MM.1S (cell line): ENCODE measurements at regions not wholly inside any gene's neighbourhood (a gene's known extent, or its start where the extent isn't known, plus 50 kb on each side); places are given as distances from the start of the nearest gene placed in this dataset.
A peak's percentile ranks its signal among the peaks of the same experiment; 100 is the strongest.
"Not testable (repeated sequence)": the region's sequence is repeated elsewhere in the genome, so short reads cannot be mapped to it uniquely, and the experiment has no call there.

Source experiments
- DNase-seq: peaks from one replicate; pipeline ENCODE4 v3.0.0-alpha.2; 2015
- H2AFZ ChIP-seq: fragments of 300-600 bp; sonication (generic); 2 replicates; pipeline ENCODE4 v1.6.0; 2016; ENCODE audit warnings: antibody characterized with exemption, low read length
- H3F3A ChIP-seq: fragments of 300-600 bp; sonication (generic); 2 replicates; pipeline ENCODE4 v1.6.1; 2016; ENCODE audit warnings: mild to moderate bottlenecking, antibody characterized with exemption, low read length, moderate library complexity, mixed read lengths; ENCODE audit not compliant: insufficient read depth
- H3K27ac ChIP-seq: fragments of 300-600 bp; sonication (generic); 2 replicates; pipeline ENCODE4 v1.5.1; 2016; ENCODE audit warnings: mild to moderate bottlenecking, low read length
- H3K27me3 ChIP-seq: fragments of 300-600 bp; sonication (generic); replicated peaks from 2 replicates; pipeline ENCODE4 v1.6.0; 2016; ENCODE audit warnings: low read length; ENCODE audit not compliant: insufficient read depth
- H3K36me3 ChIP-seq: fragments of 300-600 bp; sonication (generic); replicated peaks from 2 replicates; pipeline ENCODE4 v1.6.1; 2016; ENCODE audit warnings: mild to moderate bottlenecking, low read length, mixed read lengths; ENCODE audit not compliant: insufficient read depth
- H3K4me1 ChIP-seq: fragments of 300-600 bp; sonication (generic); 2 replicates; pipeline ENCODE4 v1.6.1; 2016; ENCODE audit warnings: low read length, mixed read lengths
- H3K4me2 ChIP-seq: fragments of 300-600 bp; sonication (generic); 2 replicates; pipeline ENCODE4 v1.6.0; 2016; ENCODE audit warnings: low read depth, low read length
- H3K4me3 ChIP-seq: fragments of 300-600 bp; sonication (generic); 2 replicates; pipeline ENCODE4 v1.5.1; 2016; ENCODE audit warnings: low read length, mixed read lengths
- H3K79me2 ChIP-seq: fragments of 300-600 bp; sonication (generic); 2 replicates; pipeline ENCODE4 v1.6.1; 2016; ENCODE audit warnings: mixed run types, low read length, mixed read lengths
- H3K9ac ChIP-seq: fragments of 300-600 bp; sonication (generic); 2 replicates; pipeline ENCODE4 v1.6.1; 2016; ENCODE audit warnings: low read length, mixed read lengths
- H3K9me2 ChIP-seq: fragments of 300-600 bp; sonication (generic); replicated peaks from 2 replicates; pipeline ENCODE4 v1.6.1; 2016; ENCODE audit warnings: mild to moderate bottlenecking, low read length, mixed read lengths; ENCODE audit not compliant: insufficient read depth
- H3K9me3 ChIP-seq: fragments of 300-600 bp; sonication (generic); replicated peaks from 2 replicates; pipeline ENCODE4 v1.6.1; 2016; ENCODE audit warnings: mild to moderate bottlenecking, low read length, mixed read lengths; ENCODE audit not compliant: insufficient read depth
- H4K20me1 ChIP-seq: fragments of 300-600 bp; sonication (generic); 2 replicates; pipeline ENCODE4 v1.6.1; 2016; ENCODE audit warnings: mild to moderate bottlenecking, low read length, moderate library complexity, mixed read lengths; ENCODE audit not compliant: insufficient read depth
- CTCF ChIP-seq: fragments of 300-600 bp; sonication (generic); IDR thresholded peaks from 2 replicates; pipeline ENCODE4 v1.5.1; 2016; ENCODE audit warnings: antibody characterized with exemption, low read length, mixed read lengths
- EZH2 ChIP-seq: fragments of 300-600 bp; sonication (generic); optimal IDR thresholded peaks from 2 replicates; pipeline ENCODE3; 2017; ENCODE audit warnings: low read depth, mild to moderate bottlenecking, antibody characterized with exemption, low read length, mixed read lengths
- EZH2phosphoT487 ChIP-seq: fragments of 300-600 bp; sonication (generic); IDR thresholded peaks from 2 replicates; pipeline ENCODE4 v1.6.1; 2018; ENCODE audit warnings: antibody characterized with exemption, low read length

- H3K4me2 ChIP-seq = no peak overlapping the region
- no peaks in the 10 kb centered on the region for H3K9me3 ChIP-seq
- H3K36me3 ChIP-seq = no peaks in the 10 kb centered on the region
- H3K4me3 ChIP-seq = no peak overlapping the region
- H3K27me3 ChIP-seq = no peaks in the 10 kb centered on the region
- H4K20me1 ChIP-seq = no peaks in the 10 kb centered on the region
- H3K27ac ChIP-seq = no peak overlapping the region
- no peak for DNase-seq
- TF ChIP-seq EZH2 (no peak), EZH2phosphoT487 (no peak), CTCF (peak; percentile 31)
- H3F3A ChIP-seq = no peaks in the 10 kb centered on the region
- H3K4me1 ChIP-seq = no peaks in the 10 kb centered on the region
- H3K9ac ChIP-seq = no peak overlapping the region
- no peaks in the 10 kb centered on the region for H3K79me2 ChIP-seq
- no peak overlapping the region for H2AFZ ChIP-seq
- H3K9me2 ChIP-seq = no peaks in the 10 kb centered on the region
Observed at GRCh38 chr9:124122813-124123462, 111.4 kb downstream of the LHX2 start.

GRCh38 chr9:124123621-124124020 is 112.1 kb downstream of the LHX2 start:
- not testable (repeated sequence) for H4K20me1 ChIP-seq, H3K4me3 ChIP-seq, H3K9me2 ChIP-seq, H3K36me3 ChIP-seq, H3K4me2 ChIP-seq, H3K79me2 ChIP-seq, H3K4me1 ChIP-seq, H3K27ac ChIP-seq, H3K27me3 ChIP-seq, H3K9ac ChIP-seq, H3F3A ChIP-seq, H2AFZ ChIP-seq, DNase-seq, H3K9me3 ChIP-seq

GRCh38 chr9:124124729-124125650 is 113.4 kb downstream of the LHX2 start:
- Histone ChIP-seq H3K9me2 (no peaks in the 10 kb centered on the region), H3K79me2 (no peaks in the 10 kb centered on the region), H3K27me3 (no peaks in the 10 kb centered on the region), H3K4me3 (no peak overlapping the region), H3K4me1 (no peaks in the 10 kb centered on the region), H2AFZ (no peak overlapping the region), H3K9ac (no peak overlapping the region), H3K36me3 (no peaks in the 10 kb centered on the region), H3K9me3 (no peaks in the 10 kb centered on the region), H3K27ac (no peak overlapping the region), H4K20me1 (no peaks in the 10 kb centered on the region), H3F3A (no peaks in the 10 kb centered on the region), H3K4me2 (no peak overlapping the region)
- TF ChIP-seq EZH2phosphoT487 (no peak), CTCF (no peak), EZH2 (no peak)
- DNase-seq = no peak

GRCh38 chr9:124125651-124125977 is 114.0 kb downstream of the LHX2 start:
- Histone ChIP-seq H2AFZ (no peak overlapping the region), H3K36me3 (no peaks in the 10 kb centered on the region), H3K4me1 (no peaks in the 10 kb centered on the region), H3K9me3 (no peaks in the 10 kb centered on the region), H3K9me2 (no peaks in the 10 kb centered on the region), H3K27me3 (no peaks in the 10 kb centered on the region), H3K27ac (no peak overlapping the region), H3K79me2 (no peaks in the 10 kb centered on the region), H3K9ac (no peak overlapping the region), H3F3A (no peaks in the 10 kb centered on the region), H3K4me3 (no peak overlapping the region), H3K4me2 (no peak overlapping the region), H4K20me1 (no peaks in the 10 kb centered on the region)
- TF ChIP-seq CTCF = no peak
- no peak for TF ChIP-seq EZH2
- TF ChIP-seq EZH2phosphoT487 = no peak
- no peak for DNase-seq
